Naive thymus-derived CD8-positive, alpha-beta T cell (primary cell): ENCODE measurements at regions not wholly inside any gene's neighbourhood (a gene's known extent, or its start where the extent isn't known, plus 50 kb on each side); places are given as distances from the start of the nearest gene placed in this dataset.

Experiments used
- ATAC-seq, 2 donors: fragments of 150-1000 bp; cut with Tn5 transposase in 1 of 2; sonication (Bioruptor Pico), chemical (Tn5 transposase) in 1 of 2; 1 replicate in 1 of 2; 2 replicates in 1 of 2; pipeline ENCODE4 v1.10.0; 2021; ENCODE audit warnings: mild to moderate bottlenecking in 2 of 2, moderate library complexity in 2 of 2
- POLR2A ChIA-PET: fragments of 350-600 bp; sonication (Branson Sonifier 250); formaldehyde crosslinking; loops from one replicate; lab custom pipeline; 2021; ENCODE audit warnings: antibody characterized with exemption; lab: Charles Lee
- DNase-seq, 10 donors: peaks; one replicate each; pipeline versions ENCODE4 v3.0.0 to v3.0.0-alpha.2; 2020 to 2022
- H3K27ac Mint-ChIP-seq, 10 donors: one replicate each; pipeline ENCODE4 v1.8.0; 2020 to 2022; ENCODE audit warnings: mild to moderate bottlenecking in 10 of 10, mixed read lengths in 10 of 10, moderate library complexity in 4 of 10, inconsistent platforms in 1 of 10
- H3K27me3 Mint-ChIP-seq, 5 donors: one replicate each; pipeline ENCODE4 v1.8.0; 2021 to 2022; ENCODE audit warnings: mixed read lengths in 5 of 5
- H3K36me3 Mint-ChIP-seq, 3 donors: one replicate each; pipeline ENCODE4 v1.8.0; 2020 to 2022; ENCODE audit warnings: mixed read lengths in 3 of 3, mild to moderate bottlenecking in 2 of 3, inconsistent platforms in 1 of 3
- H3K4me1 Mint-ChIP-seq, 4 donors: one replicate each; pipeline ENCODE4 v1.8.0; 2021 to 2022; ENCODE audit warnings: mixed read lengths in 4 of 4
- H3K4me3 Mint-ChIP-seq, 10 donors: one replicate each; pipeline ENCODE4 v1.8.0; 2020 to 2022; ENCODE audit warnings: mild to moderate bottlenecking in 10 of 10, mixed read lengths in 10 of 10, moderate library complexity in 6 of 10, inconsistent platforms in 1 of 10
- H3K9me3 Mint-ChIP-seq, 9 donors: one replicate each; pipeline ENCODE4 v1.8.0; 2020 to 2022; ENCODE audit warnings: mixed read lengths in 9 of 9, mild to moderate bottlenecking in 3 of 9, inconsistent platforms in 1 of 9, moderate library complexity in 1 of 9

GRCh38 chr20:20920433-20920832, 185.7 kb downstream of the LINC00237 start:
- Mint-ChIP-seq H3K27ac (no peak overlapping the region), H3K4me3 (no peak overlapping the region), H3K9me3 (peaks cover 12 to 32% (median 22%) of the 10 kb centered on the region in 9 donors), H3K36me3 (peaks cover 0 to 21% (median 0%) of the 10 kb centered on the region in 3 donors), H3K4me1 (no peaks in the 10 kb centered on the region), H3K27me3 (peaks cover 10 to 34% (median 16%) of the 10 kb centered on the region in 5 donors)
- ATAC-seq (no peak), DNase-seq (no peak)
- POLR2A ChIA-PET = no interaction called here

DNA sequence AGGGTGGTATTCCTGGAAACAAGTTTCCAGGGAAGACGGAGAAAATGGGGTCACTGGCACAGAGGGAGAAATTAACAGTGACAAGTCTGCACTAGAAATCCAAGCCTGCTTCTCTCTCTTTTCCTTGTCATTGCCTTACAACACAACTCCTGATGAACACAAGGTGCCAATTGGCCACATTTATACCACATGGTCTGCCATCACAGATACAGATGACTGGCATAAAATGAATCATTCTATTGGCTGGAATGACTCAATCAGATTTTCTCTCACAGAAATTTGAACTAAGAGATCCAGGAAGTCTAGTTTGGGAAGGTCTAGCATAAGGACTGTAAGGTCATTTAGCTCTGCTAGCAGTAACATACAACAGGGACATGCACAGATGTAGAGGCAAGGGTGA, 190.3 kb downstream of the LINC00237 start:
- no peak overlapping the region for H3K27ac Mint-ChIP-seq
- H3K27me3 Mint-ChIP-seq = peaks cover 2 to 22% (median 7%) of the 10 kb centered on the region in 5 donors
- DNase-seq (no peak), ATAC-seq (no peak)
- H3K9me3 Mint-ChIP-seq = peaks cover 12 to 42% (median 29%) of the 10 kb centered on the region in 9 donors
- POLR2A ChIA-PET = no interaction called here
- H3K4me3 Mint-ChIP-seq = no peak overlapping the region
- no peaks in the 10 kb centered on the region for H3K4me1 Mint-ChIP-seq
- peaks cover 0 to 25% (median 0%) of the 10 kb centered on the region in 3 donors for H3K36me3 Mint-ChIP-seq

DNA sequence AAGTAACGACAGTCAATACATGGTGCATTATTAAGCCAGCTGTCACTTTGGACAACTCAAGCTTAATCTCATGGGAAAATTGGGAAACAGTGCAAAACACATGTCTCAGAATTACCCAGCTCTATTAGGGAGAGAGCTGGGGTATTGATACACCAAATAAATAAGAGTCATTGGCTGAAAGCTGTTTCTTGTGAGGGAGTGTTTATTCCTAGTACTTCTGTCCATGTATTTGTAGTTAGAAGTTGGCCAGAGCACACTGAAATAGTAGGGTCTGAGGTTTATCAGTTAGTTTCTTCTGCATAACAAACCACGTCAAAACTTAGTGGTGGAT, 192.0 kb upstream of the RALGAPA2 start:
- H3K36me3 Mint-ChIP-seq = peaks cover 0 to 5% (median 0%) of the 10 kb centered on the region in 3 donors
- POLR2A ChIA-PET = no interaction called here
- no peak overlapping the region for H3K27ac Mint-ChIP-seq
- peaks cover 0 to 12% (median 0%) of the 10 kb centered on the region in 9 donors for H3K9me3 Mint-ChIP-seq
- H3K27me3 Mint-ChIP-seq = peaks cover 14 to 31% (median 19%) of the 10 kb centered on the region in 5 donors
- DNase-seq = no peak
- ATAC-seq = no peak
- no peaks in the 10 kb centered on the region for H3K4me1 Mint-ChIP-seq
- no peak overlapping the region for H3K4me3 Mint-ChIP-seq

GRCh38 chr20:20903773-20904500, 191.5 kb upstream of the RALGAPA2 start:
- Mint-ChIP-seq H3K4me3 (no peak overlapping the region), H3K27me3 (peaks cover 10 to 34% (median 18%) of the 10 kb centered on the region in 5 donors), H3K27ac (no peak overlapping the region), H3K4me1 (no peaks in the 10 kb centered on the region), H3K36me3 (peaks cover 0 to 5% (median 0%) of the 10 kb centered on the region in 3 donors), H3K9me3 (peaks cover 0 to 12% (median 0%) of the 10 kb centered on the region in 9 donors)
- ATAC-seq (no peak), DNase-seq (no peak)
- POLR2A ChIA-PET = no interaction called here

- ATAC-seq (no peak), DNase-seq (no peak)
- Mint-ChIP-seq H3K27me3 (peaks cover under 1 to 21% (median 3%) of the 10 kb centered on the region in 5 donors), H3K4me1 (no peaks in the 10 kb centered on the region), H3K27ac (no peak overlapping the region), H3K4me3 (no peak overlapping the region), H3K9me3 (peaks cover 0 to 9% (median 0%) of the 10 kb centered on the region in 9 donors), H3K36me3 (peaks cover 0 to 5% (median 0%) of the 10 kb centered on the region in 3 donors)
- POLR2A ChIA-PET = no interaction called here
Measured at GRCh38 chr20:20897922-20898321, 185.5 kb upstream of the RALGAPA2 start.

GRCh38 chr20:20897145-20897544, 184.7 kb upstream of the RALGAPA2 start:
- POLR2A ChIA-PET = no interaction called here
- Mint-ChIP-seq H3K27ac (no peak overlapping the region), H3K9me3 (peaks cover 0 to 9% (median 0%) of the 10 kb centered on the region in 9 donors), H3K4me3 (no peak overlapping the region), H3K27me3 (peaks cover 0 to 23% (median 9%) of the 10 kb centered on the region in 5 donors), H3K36me3 (peaks cover 0 to 5% (median 0%) of the 10 kb centered on the region in 3 donors), H3K4me1 (no peaks in the 10 kb centered on the region)
- no peak for ATAC-seq
- no peak for DNase-seq

DNA sequence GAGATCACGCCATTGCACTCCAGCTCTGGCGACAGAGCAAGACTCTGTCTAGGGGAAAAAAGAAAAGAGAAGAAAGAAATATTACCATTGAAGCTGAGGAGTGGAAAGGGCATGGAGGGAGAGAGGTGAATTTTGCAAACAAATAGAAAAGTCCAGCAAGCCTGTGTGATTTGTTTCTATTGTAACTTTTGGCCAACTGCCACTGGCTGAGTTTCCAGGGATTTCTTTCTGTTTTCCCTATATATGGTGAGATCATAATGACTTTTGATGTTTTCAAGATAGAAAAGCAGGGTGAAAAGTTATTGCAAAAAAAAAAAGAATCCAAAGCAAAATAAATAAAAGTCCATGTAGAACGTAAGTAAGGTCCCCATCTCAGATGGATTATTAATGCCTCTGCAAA, 184.2 kb upstream of the RALGAPA2 start:
- Mint-ChIP-seq H3K27ac (no peak overlapping the region), H3K4me3 (no peak overlapping the region)

DNA sequence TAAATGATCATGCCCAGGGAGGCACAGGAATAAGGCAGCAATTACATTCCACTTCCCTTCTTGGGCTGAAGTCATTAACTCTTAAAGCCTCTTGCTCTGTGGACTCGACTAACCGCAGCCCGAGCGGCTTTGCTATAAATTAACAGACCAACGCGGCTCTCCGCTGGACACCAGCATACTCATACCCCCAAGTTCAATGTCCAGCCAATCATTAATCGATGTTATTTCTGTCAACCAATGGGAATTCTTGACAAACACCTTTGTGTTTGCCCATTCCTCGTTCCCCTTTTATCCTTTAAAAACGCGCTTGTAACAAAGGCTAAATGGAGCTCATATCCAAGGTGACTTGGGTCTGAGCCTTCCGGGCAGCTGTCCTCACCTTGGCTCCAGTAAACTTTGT, 183.1 kb upstream of the RALGAPA2 start:
- Mint-ChIP-seq H3K27me3 (peaks cover 2 to 19% (median 7%) of the 10 kb centered on the region in 5 donors), H3K9me3 (no peaks in the 10 kb centered on the region), H3K4me1 (no peaks in the 10 kb centered on the region), H3K27ac (no peak overlapping the region), H3K36me3 (no peaks in the 10 kb centered on the region), H3K4me3 (no peak overlapping the region)
- POLR2A ChIA-PET = no interaction called here
- DNase-seq = no peak
- ATAC-seq = no peak

More for the DNA sequence above, 184.2 kb upstream of the RALGAPA2 start:
- ATAC-seq (no peak), DNase-seq (no peak)
- Mint-ChIP-seq H3K27me3 (peaks cover 0 to 21% (median 7%) of the 10 kb centered on the region in 5 donors), H3K9me3 (peaks cover 0 to 4% (median 0%) of the 10 kb centered on the region in 9 donors), H3K4me1 (no peaks in the 10 kb centered on the region), H3K36me3 (peaks cover 0 to under 1% (median 0%) of the 10 kb centered on the region in 3 donors)
- POLR2A ChIA-PET = no interaction called here

DNA sequence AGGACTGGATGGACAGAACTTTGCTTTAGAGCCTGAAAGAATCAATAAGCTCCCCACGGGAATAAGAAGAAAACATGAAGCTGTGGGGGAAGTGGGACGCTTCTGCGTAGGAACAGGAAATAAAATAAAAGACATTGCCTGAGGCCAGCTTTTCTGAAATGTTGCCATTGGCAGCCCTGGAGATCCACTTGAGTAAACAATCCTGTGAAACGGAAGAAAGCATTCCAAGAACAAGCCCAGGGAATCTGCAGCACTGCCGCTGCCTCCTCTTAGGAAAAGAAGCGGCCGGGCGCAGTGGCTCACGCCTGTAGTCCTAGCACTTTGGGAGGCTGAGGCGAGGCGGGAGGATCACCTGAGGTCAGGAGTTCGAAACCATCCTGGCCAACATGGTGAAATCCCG, 182.3 kb upstream of the RALGAPA2 start:
- no peak overlapping the region for H3K27ac Mint-ChIP-seq
- ATAC-seq = no peak

DNA sequence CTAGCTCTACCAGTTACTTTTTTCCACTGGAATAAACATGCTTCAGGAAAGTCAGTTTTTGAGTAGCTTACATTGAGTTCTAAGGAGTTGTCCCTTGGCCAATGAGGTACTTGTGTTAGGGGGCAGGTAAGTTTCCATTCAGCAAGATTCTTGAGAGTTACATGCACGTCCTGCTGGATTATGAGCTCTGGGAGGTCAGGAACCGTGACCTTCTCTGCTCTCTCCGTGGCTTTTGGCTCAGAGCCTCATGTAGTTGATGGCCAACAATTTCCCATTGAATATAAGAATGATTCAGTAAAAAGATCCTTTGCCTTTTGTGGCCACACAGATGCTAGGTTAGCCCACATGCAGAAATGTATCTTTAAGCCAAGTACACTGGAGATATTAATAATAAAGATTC, 181.8 kb upstream of the RALGAPA2 start:
- Mint-ChIP-seq H3K9me3 (no peaks in the 10 kb centered on the region), H3K27ac (no peak overlapping the region), H3K27me3 (peaks cover 2 to 20% (median 7%) of the 10 kb centered on the region in 5 donors), H3K4me3 (no peak overlapping the region), H3K36me3 (no peaks in the 10 kb centered on the region), H3K4me1 (no peaks in the 10 kb centered on the region)
- DNase-seq (no peak), ATAC-seq (no peak)
- POLR2A ChIA-PET = no interaction called here

More for the DNA sequence above, 182.3 kb upstream of the RALGAPA2 start:
- H3K4me3 Mint-ChIP-seq = no peak overlapping the region
- peaks cover 2 to 19% (median 7%) of the 10 kb centered on the region in 5 donors for H3K27me3 Mint-ChIP-seq
- no peaks in the 10 kb centered on the region for H3K36me3 Mint-ChIP-seq
- H3K4me1 Mint-ChIP-seq = no peaks in the 10 kb centered on the region
- H3K9me3 Mint-ChIP-seq = no peaks in the 10 kb centered on the region
- POLR2A ChIA-PET = no interaction called here
- no peak for DNase-seq

DNA sequence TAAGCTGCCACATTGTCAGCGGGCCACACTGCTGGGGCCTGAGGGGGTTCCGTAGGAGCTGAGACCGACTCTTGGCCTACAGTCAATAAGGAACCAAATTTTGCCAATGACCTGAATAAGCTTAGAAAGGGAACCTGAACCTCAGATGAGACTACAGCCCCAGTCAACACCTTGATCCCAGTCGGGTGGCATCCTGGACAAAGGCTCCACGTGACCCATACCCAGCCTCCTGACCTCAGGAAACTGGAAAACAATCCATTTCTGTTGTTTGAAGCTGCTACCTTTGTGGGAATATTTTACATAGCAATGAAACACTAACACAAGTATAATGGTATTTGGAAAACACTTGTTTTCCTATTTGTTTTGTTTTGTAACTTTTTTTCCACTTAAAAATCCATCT, 179.9 kb upstream of the RALGAPA2 start:
- Mint-ChIP-seq H3K4me3 (no peak overlapping the region), H3K27ac (no peak overlapping the region), H3K36me3 (peaks cover 0 to 2% (median 0%) of the 10 kb centered on the region in 3 donors), H3K9me3 (no peaks in the 10 kb centered on the region), H3K4me1 (no peaks in the 10 kb centered on the region), H3K27me3 (peaks cover 5 to 40% (median 8%) of the 10 kb centered on the region in 5 donors)
- no peak for ATAC-seq
- no peak for DNase-seq
- POLR2A ChIA-PET = no interaction called here

DNA sequence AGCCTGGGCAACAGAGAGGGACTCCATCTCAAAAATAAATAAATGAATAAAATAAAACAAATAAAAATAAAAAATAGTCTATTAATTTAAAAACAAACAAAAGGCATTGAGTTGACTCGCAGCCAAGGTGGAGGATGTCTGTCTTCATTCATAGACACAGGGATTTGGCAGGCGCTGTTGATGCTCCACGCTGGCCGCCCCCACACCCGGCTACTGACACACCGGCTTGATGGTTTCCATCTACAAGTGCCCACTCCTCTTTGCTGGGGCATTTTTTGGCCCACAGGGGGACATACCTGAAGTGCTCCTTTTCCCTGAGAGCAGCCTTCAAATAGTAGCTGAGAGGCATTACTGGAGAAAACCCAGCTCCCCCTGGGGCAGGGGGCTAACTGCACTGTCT, 178.3 kb upstream of the RALGAPA2 start:
- Mint-ChIP-seq H3K9me3 (no peaks in the 10 kb centered on the region), H3K36me3 (peaks cover 0 to 2% (median 0%) of the 10 kb centered on the region in 3 donors), H3K27ac (no peak overlapping the region), H3K4me3 (no peak overlapping the region), H3K27me3 (peaks cover 6 to 43% (median 16%) of the 10 kb centered on the region in 5 donors), H3K4me1 (no peaks in the 10 kb centered on the region)
- POLR2A ChIA-PET = no interaction called here
- ATAC-seq = no peak
- no peak for DNase-seq

- H3K27ac Mint-ChIP-seq = no peak overlapping the region
- POLR2A ChIA-PET = no interaction called here
- no peak overlapping the region for H3K4me3 Mint-ChIP-seq
- H3K36me3 Mint-ChIP-seq = peaks cover 0 to 2% (median 0%) of the 10 kb centered on the region in 3 donors
- H3K9me3 Mint-ChIP-seq = no peaks in the 10 kb centered on the region
- no peaks in the 10 kb centered on the region for H3K4me1 Mint-ChIP-seq
- peaks cover 8 to 43% (median 17%) of the 10 kb centered on the region in 5 donors for H3K27me3 Mint-ChIP-seq
- DNase-seq (no peak), ATAC-seq (no peak)
Measured at GRCh38 chr20:20888936-20889335, 176.5 kb upstream of the RALGAPA2 start.
